ENCODE measurements at regions not wholly inside any gene's neighbourhood (a gene's known extent, or its start where the extent isn't known, plus 50 kb on each side); places are given as distances from the start of the nearest gene placed in this dataset.

GRCh38 chr10:124232686-124233545, 139.5 kb upstream of the CHST15 start:
- no peak for DNase-seq (ENCODE audit: insufficient read length, low spot score)

DNA sequence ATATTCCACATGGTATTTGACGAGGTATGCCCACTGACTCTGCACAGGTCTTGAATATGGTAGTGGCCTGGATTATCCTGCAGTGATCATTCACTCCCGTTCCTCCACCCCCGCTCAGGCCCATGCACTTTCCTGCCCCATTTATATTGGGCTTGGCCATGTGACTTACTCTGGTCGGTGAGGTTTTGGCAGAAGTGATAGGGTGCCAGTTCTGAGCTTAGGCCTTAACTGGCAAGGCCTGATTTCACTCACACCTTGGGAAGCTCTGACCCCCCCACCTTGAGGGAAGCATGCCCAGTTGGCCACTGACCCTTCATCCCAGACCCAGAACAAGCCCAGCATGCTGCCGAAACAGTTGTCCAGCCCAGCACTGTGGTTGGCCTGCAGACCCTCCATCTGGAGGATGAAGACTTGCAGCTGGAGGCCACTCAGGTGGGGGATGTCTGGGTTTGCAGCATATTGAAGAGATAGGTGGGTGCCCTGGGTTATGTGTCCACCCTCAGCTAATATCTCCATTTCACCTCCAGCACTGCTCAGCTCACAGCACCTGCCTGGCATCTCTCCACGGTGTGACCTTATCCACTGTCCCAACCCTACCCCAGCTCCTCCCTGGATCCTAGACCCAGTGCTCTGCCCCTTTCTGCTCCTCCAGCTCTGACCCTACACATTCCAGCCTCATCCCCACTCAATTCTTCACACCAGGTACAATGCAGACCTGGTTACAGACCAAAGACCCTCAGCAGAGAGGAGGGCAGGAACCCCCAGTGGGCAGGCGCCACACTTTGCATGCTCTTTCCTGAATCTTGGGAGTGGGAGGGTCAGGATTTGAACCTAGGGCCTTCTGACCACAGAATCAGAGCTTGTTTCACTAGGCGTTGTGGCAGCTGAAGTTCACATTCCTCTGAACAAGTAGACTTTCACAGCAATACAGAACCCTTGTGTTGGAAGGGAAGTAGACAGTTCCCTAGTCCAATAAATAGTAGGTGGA, 138.1 kb upstream of the CHST15 start:
- DNase-seq (ENCODE audit: insufficient read length, low spot score) = no peak
- FAIRE-seq = no peak
- no peak for TF ChIP-seq CTCF (IDR thresholded peaks at IDR 0.05; ENCODE audit: insufficient read depth, missing control alignments)

More at GRCh38 chr10:124232686-124233545, 139.5 kb upstream of the CHST15 start:
- no peak for TF ChIP-seq CTCF (IDR thresholded peaks at IDR 0.05; ENCODE audit: insufficient read depth, missing control alignments)
- FAIRE-seq = no peak

GRCh38 chr10:124230635-124231167, 137.3 kb upstream of the CHST15 start:
- FAIRE-seq (no peak), DNase-seq (ENCODE audit: insufficient read length, low spot score) (no peak)

GRCh38 chr10:124229989-124230634, 136.7 kb upstream of the CHST15 start:
- FAIRE-seq (no peak), DNase-seq (ENCODE audit: insufficient read length, low spot score) (no peak)
- no peak for TF ChIP-seq CTCF (IDR thresholded peaks at IDR 0.05; ENCODE audit: insufficient read depth, missing control alignments)

More at GRCh38 chr10:124230635-124231167, 137.3 kb upstream of the CHST15 start:
- TF ChIP-seq CTCF (IDR thresholded peaks at IDR 0.05; ENCODE audit: insufficient read depth, missing control alignments) = no peak

DNA sequence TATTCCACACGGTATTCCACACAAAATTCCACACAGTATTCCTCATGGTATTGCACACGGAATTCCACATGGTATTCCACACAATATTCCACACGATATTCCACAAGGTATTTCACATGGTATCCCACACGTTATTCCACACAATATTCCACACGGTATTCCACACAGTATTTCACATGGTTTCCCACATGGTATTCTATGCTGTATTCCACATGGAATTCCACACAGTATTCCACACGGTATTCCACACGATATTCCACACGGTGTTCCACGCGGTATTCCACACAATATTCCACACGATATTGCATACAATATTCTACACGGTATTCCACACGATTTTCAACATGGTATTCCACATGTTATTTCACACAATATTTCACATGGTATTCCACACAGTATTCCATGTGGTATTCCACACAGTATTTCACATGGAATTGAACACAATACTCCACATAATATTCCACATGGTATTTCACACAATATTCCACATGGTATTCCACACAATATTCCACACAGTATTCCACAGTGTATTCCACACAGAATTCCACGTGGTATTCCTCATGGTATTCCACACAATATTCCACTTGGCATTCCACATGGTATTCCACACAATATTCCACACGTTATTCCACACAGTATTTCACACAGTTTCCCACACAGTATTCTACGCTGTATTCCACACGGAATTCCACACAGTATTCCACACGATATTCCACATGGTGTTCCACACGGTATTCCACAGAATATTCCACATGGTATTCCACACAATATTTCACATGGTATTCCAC, 136.0 kb upstream of the CHST15 start:
- DNase-seq (ENCODE audit: insufficient read length, low spot score) (no peak), FAIRE-seq (no peak)
- TF ChIP-seq CTCF (IDR thresholded peaks at IDR 0.05; ENCODE audit: insufficient read depth, missing control alignments) = no peak

DNA sequence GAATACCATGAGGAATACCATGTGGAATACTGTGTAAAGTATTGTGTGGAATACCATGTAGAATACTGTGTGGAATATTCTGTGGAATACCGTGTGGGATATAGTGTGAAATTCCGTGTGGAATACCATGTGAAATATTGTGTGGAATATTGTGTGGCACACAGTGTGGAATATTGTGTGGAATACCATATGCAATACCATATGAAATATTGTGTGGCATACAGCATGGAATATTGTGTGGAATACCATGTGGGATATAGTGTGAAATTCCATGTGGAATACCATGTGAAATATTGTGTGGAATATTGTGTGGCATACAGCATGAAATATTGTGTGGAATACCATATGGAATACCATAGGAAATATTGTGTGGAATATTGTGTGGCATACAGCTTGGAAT, 135.1 kb upstream of the CHST15 start:
- FAIRE-seq (no peak), DNase-seq (ENCODE audit: insufficient read length, low spot score) (no peak)
- no peak for TF ChIP-seq CTCF (IDR thresholded peaks at IDR 0.05; ENCODE audit: insufficient read depth, missing control alignments)

Measured in D721Med (cell line).